HCT116 (cell line): ENCODE measurements at regions not wholly inside any gene's neighbourhood (a gene's known extent, or its start where the extent isn't known, plus 50 kb on each side); places are given as distances from the start of the nearest gene placed in this dataset.

Experiments
- ATAC-seq: fragments of 200-7000 bp; cut with Tn5 transposase; 2 replicates; pipeline ENCODE4 v1.9.1; 2020; ENCODE audit warnings: mild to moderate bottlenecking, moderate library complexity
- BruUV-seq: library from RNA; stranded (reverse); fragments of 400-500 nt; replicated peaks from 2 replicates; lab custom pipeline; 2021; lab: Mats Ljungman, UMichigan
- CTCF ChIA-PET: fragments of 300-600 bp; sonication (Branson Sonifier 250); formaldehyde crosslinking; loops from one replicate; lab custom pipeline; 2021; ENCODE audit warnings: antibody characterized with exemption; lab: Charles Lee
- POLR2A ChIA-PET: fragments of 300-600, 350-600 bp; sonication (Branson Sonifier 250); formaldehyde crosslinking; loops from one replicate; lab custom pipeline; 2021; ENCODE audit warnings: antibody characterized with exemption; lab: Charles Lee
- RAD21 ChIA-PET, 2 experiments: fragments of 300-600 bp; sonication (Branson Sonifier 250); formaldehyde crosslinking; loops; one replicate each; lab custom pipeline; 2023; ENCODE audit warnings: low total read pairs in 2 of 2; ENCODE audit not compliant: uncharacterized antibody in 2 of 2, unreplicated experiment in 2 of 2, low non-redundant PET in 1 of 2; lab: Charles Lee
- DNase-seq: peaks from one replicate; pipeline ENCODE4 v3.0.0-alpha.2; 2010; ENCODE audit warnings: low read depth, low spot score
- H2AFZ ChIP-seq: fragments of 200-600 bp; shearing (Covaris generic), sonication (generic); 2 replicates; pipeline ENCODE4 v1.6.1; 2017; ENCODE audit warnings: low read depth, mixed run types, mixed read lengths, antibody characterized with exemption, low read length; ENCODE audit not compliant: poor library complexity, severe bottlenecking
- H3K27ac ChIP-seq: 2 replicates; pipeline ENCODE4 v1.5.1; 2012; ENCODE audit warnings: low read depth, low read length
- H3K27me3 ChIP-seq: fragments of 200-600 bp; sonication (generic); 2 replicates; pipeline ENCODE4 v1.6.1; 2016; ENCODE audit warnings: mixed run types, low read length, mixed read lengths; ENCODE audit not compliant: insufficient read depth
- H3K36me3 ChIP-seq, 2 experiments: fragments of 200-500 bp in 1 of 2; fragments of 200-600 bp in 1 of 2; sonication (Bioruptor generic) in 1 of 2; sonication (generic) in 1 of 2; 2 replicates each; pipeline versions ENCODE4 v1.5.1 to v1.6.1; 2014 to 2016; ENCODE audit warnings: low read length in 2 of 2, inconsistent platforms in 1 of 2, mixed read lengths in 1 of 2, mixed run types in 1 of 2; ENCODE audit not compliant: insufficient read depth in 2 of 2, control insufficient read depth in 1 of 2
- H3K4me1 ChIP-seq, 2 experiments: fragments of 200-600 bp in 1 of 2; sonication (generic) in 1 of 2; 2 replicates each; pipeline versions ENCODE4 v1.5.1 to v1.6.1; 2012 to 2017; ENCODE audit warnings: low read length in 2 of 2, inconsistent platforms in 1 of 2, mild to moderate bottlenecking in 1 of 2, mixed read lengths in 1 of 2, mixed run types in 1 of 2, moderate library complexity in 1 of 2; ENCODE audit not compliant: insufficient read depth in 2 of 2, control insufficient read depth in 1 of 2
- H3K4me2 ChIP-seq: fragments of 200-600 bp; sonication (generic); 2 replicates; pipeline ENCODE4 v1.6.1; 2017; ENCODE audit warnings: mixed run types, low read length, mixed read lengths
- H3K4me3 ChIP-seq, 2 experiments: fragments of 200-600 bp in 1 of 2; sonication (generic) in 1 of 2; replicated peaks in 1 of 2; 2 replicates each; pipeline ENCODE4 v1.5.1; 2011 to 2016; ENCODE audit warnings: low read length in 2 of 2, control low read depth in 1 of 2, low read depth in 1 of 2, mild to moderate bottlenecking in 1 of 2, mixed read lengths in 1 of 2, mixed run types in 1 of 2
- H3K79me2 ChIP-seq: fragments of 200-600 bp; sonication (generic); 2 replicates; pipeline ENCODE4 v1.6.1; 2017; ENCODE audit warnings: mild to moderate bottlenecking, mixed run types, low read length, moderate library complexity, mixed read lengths; ENCODE audit not compliant: insufficient read depth
- H3K9ac ChIP-seq: fragments of 200-600 bp; sonication (generic); 2 replicates; pipeline ENCODE4 v1.6.1; 2016; ENCODE audit warnings: low read length, mixed read lengths
- H3K9me2 ChIP-seq: fragments of 200-600 bp; sonication (generic), shearing (Covaris generic); 2 replicates; pipeline ENCODE4 v1.6.1; 2017; ENCODE audit warnings: mixed run types, mild to moderate bottlenecking, moderate library complexity; ENCODE audit not compliant: insufficient read depth
- H3K9me3 ChIP-seq, 2 experiments: fragments of 200-500 bp in 1 of 2; fragments of 200-600 bp in 1 of 2; sonication (Bioruptor generic) in 1 of 2; sonication (generic) in 1 of 2; 2 replicates each; pipeline ENCODE4 v1.6.1; 2014 to 2017; ENCODE audit warnings: low read length in 2 of 2, mixed read lengths in 2 of 2, inconsistent platforms in 1 of 2, low read depth in 1 of 2, mild to moderate bottlenecking in 1 of 2, mixed run types in 1 of 2, moderate library complexity in 1 of 2; ENCODE audit not compliant: control insufficient read depth in 1 of 2, insufficient read depth in 1 of 2
- H4K20me1 ChIP-seq: fragments of 200-600 bp; sonication (generic), shearing (Covaris generic); 2 replicates; pipeline ENCODE4 v1.6.1; 2017; ENCODE audit warnings: mixed run types, mild to moderate bottlenecking, moderate library complexity; ENCODE audit not compliant: insufficient read depth
- ATF3 ChIP-seq: IDR thresholded peaks from 2 replicates; pipeline ENCODE4 v1.6.1; 2012
- CBX3 ChIP-seq: IDR thresholded peaks from 2 replicates; pipeline ENCODE4 v1.6.1; 2012; ENCODE audit warnings: low read depth
- CEBPB ChIP-seq: IDR thresholded peaks from 2 replicates; pipeline ENCODE4 v1.6.1; 2012; ENCODE audit warnings: low read depth
- EGR1 ChIP-seq: IDR thresholded peaks from 2 replicates; pipeline ENCODE4 v1.6.1; 2012; ENCODE audit warnings: low read depth
- EZH2 ChIP-seq: fragments of 200-600 bp; sonication (generic); IDR thresholded peaks from 2 replicates; pipeline ENCODE4 v1.6.1; 2017; ENCODE audit warnings: antibody characterized with exemption, mixed run types
- EZH2phosphoT487 ChIP-seq: fragments of 200-600 bp; IDR thresholded peaks from 2 replicates; pipeline ENCODE4 v1.6.1; 2018; ENCODE audit warnings: antibody characterized with exemption, borderline replicate concordance
- FOSL1 ChIP-seq: IDR thresholded peaks from 2 replicates; pipeline ENCODE4 v1.6.1; 2012; ENCODE audit warnings: low read depth
- JUND ChIP-seq: IDR thresholded peaks from 2 replicates; pipeline ENCODE4 v1.6.1; 2012
- MAX ChIP-seq: IDR thresholded peaks from 2 replicates; pipeline ENCODE4 v1.6.1; 2012
- RAD21 ChIP-seq: IDR thresholded peaks from 2 replicates; pipeline ENCODE4 v1.6.1; 2012; ENCODE audit warnings: low read depth, mild to moderate bottlenecking
- SIN3A ChIP-seq: IDR thresholded peaks from 2 replicates; pipeline ENCODE4 v1.6.1; 2012; ENCODE audit warnings: low read depth
- TCF7L2 ChIP-seq: IDR thresholded peaks from 2 replicates; pipeline ENCODE4 v1.7.0; 2011; ENCODE audit warnings: borderline replicate concordance, inconsistent platforms; ENCODE audit not compliant: insufficient read depth, insufficient read length; ENCODE audit errors: extremely low read depth
- YY1 ChIP-seq: IDR thresholded peaks from 2 replicates; pipeline ENCODE4 v1.6.1; 2011; ENCODE audit warnings: low read length, low read depth, moderate library complexity, mild to moderate bottlenecking; ENCODE audit not compliant: insufficient replicate concordance; ENCODE audit errors: extremely low read depth
- ZFX ChIP-seq: fragments of 450-650 bp; IDR thresholded peaks from 2 replicates; pipeline ENCODE4 v1.6.1; 2017
- ZNF274 ChIP-seq: fragments of 200-500 bp; sonication (Bioruptor generic); IDR thresholded peaks from 2 replicates; pipeline ENCODE4 v1.6.1; 2014; ENCODE audit warnings: mild to moderate bottlenecking, low read depth, low read length, inconsistent platforms
- intact Hi-C: fragments of 100-400 bp; cut with micrococcal nuclease; formaldehyde crosslinking; loops from 2 replicates; pipeline ENCODE4 v1.10.0; 2022
- TF ChIP-seq, protein P1 (sequence below), 3 experiments: fragments of 200-600 bp in 1 of 3; sonication (generic) in 1 of 3; IDR thresholded peaks in 2 of 3; conservative IDR thresholded peaks in 1 of 3; 2 replicates each; pipeline ENCODE4 v1.5.1; 2012 to 2017; ENCODE audit warnings: low read depth in 2 of 3, low read length in 2 of 3, antibody characterized with exemption in 1 of 3, borderline replicate concordance in 1 of 3, control low read depth in 1 of 3, mild to moderate bottlenecking in 1 of 3, mixed read lengths in 1 of 3, mixed run types in 1 of 3, moderate library complexity in 1 of 3; ENCODE audit not compliant: insufficient read depth in 1 of 3
- TF ChIP-seq, protein P2 (sequence below): IDR thresholded peaks from 2 replicates; pipeline ENCODE4 v1.6.1; 2012; ENCODE audit warnings: low read depth
- TF ChIP-seq, protein P3 (sequence below): IDR thresholded peaks from 2 replicates; pipeline ENCODE4 v1.6.1; 2011; ENCODE audit warnings: mild to moderate bottlenecking, low read length, moderate library complexity; ENCODE audit not compliant: insufficient replicate concordance; ENCODE audit errors: extremely low read depth

- no peak for ATAC-seq
- no TSS peak for BruUV-seq
- H3K79me2 ChIP-seq: no peaks in the 10 kb centered on the region
- no peak for DNase-seq
- no peaks in the 10 kb centered on the region for H3K9me2 ChIP-seq
- no peak overlapping the region for H2AFZ ChIP-seq
- CTCF ChIA-PET: no interaction called here
- no peak overlapping the region for H3K27ac ChIP-seq
- H4K20me1 ChIP-seq: no peaks in the 10 kb centered on the region
- POLR2A ChIA-PET: no interaction called here
- intact Hi-C loops: no loop called here
- H3K9ac ChIP-seq: no peak overlapping the region
- no peak for TF ChIP-seq YY1
- no peak for TF ChIP-seq MAX
- no peak for TF ChIP-seq JUND
- TF ChIP-seq, protein P1, sequence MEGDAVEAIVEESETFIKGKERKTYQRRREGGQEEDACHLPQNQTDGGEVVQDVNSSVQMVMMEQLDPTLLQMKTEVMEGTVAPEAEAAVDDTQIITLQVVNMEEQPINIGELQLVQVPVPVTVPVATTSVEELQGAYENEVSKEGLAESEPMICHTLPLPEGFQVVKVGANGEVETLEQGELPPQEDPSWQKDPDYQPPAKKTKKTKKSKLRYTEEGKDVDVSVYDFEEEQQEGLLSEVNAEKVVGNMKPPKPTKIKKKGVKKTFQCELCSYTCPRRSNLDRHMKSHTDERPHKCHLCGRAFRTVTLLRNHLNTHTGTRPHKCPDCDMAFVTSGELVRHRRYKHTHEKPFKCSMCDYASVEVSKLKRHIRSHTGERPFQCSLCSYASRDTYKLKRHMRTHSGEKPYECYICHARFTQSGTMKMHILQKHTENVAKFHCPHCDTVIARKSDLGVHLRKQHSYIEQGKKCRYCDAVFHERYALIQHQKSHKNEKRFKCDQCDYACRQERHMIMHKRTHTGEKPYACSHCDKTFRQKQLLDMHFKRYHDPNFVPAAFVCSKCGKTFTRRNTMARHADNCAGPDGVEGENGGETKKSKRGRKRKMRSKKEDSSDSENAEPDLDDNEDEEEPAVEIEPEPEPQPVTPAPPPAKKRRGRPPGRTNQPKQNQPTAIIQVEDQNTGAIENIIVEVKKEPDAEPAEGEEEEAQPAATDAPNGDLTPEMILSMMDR (IDR thresholded peaks at IDR 0.05 in 2 of 3, conservative IDR thresholded peaks at IDR 0.05 in 1 of 3; ENCODE audit: borderline replicate concordance in 1 of 3, insufficient read depth in 1 of 3, low read depth in 2 of 3, low read length in 2 of 3): no peak
- TF ChIP-seq SIN3A: no peak
- no peak for TF ChIP-seq CEBPB
- no peak for TF ChIP-seq RAD21
- TF ChIP-seq CBX3: no peak
- no peak for TF ChIP-seq FOSL1
- TF ChIP-seq ATF3: no peak
- TF ChIP-seq TCF7L2: no peak
- no peak for TF ChIP-seq EGR1
- TF ChIP-seq, protein P2, sequence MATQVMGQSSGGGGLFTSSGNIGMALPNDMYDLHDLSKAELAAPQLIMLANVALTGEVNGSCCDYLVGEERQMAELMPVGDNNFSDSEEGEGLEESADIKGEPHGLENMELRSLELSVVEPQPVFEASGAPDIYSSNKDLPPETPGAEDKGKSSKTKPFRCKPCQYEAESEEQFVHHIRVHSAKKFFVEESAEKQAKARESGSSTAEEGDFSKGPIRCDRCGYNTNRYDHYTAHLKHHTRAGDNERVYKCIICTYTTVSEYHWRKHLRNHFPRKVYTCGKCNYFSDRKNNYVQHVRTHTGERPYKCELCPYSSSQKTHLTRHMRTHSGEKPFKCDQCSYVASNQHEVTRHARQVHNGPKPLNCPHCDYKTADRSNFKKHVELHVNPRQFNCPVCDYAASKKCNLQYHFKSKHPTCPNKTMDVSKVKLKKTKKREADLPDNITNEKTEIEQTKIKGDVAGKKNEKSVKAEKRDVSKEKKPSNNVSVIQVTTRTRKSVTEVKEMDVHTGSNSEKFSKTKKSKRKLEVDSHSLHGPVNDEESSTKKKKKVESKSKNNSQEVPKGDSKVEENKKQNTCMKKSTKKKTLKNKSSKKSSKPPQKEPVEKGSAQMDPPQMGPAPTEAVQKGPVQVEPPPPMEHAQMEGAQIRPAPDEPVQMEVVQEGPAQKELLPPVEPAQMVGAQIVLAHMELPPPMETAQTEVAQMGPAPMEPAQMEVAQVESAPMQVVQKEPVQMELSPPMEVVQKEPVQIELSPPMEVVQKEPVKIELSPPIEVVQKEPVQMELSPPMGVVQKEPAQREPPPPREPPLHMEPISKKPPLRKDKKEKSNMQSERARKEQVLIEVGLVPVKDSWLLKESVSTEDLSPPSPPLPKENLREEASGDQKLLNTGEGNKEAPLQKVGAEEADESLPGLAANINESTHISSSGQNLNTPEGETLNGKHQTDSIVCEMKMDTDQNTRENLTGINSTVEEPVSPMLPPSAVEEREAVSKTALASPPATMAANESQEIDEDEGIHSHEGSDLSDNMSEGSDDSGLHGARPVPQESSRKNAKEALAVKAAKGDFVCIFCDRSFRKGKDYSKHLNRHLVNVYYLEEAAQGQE: no peak
- TF ChIP-seq EZH2: no peak
- TF ChIP-seq, protein P3, sequence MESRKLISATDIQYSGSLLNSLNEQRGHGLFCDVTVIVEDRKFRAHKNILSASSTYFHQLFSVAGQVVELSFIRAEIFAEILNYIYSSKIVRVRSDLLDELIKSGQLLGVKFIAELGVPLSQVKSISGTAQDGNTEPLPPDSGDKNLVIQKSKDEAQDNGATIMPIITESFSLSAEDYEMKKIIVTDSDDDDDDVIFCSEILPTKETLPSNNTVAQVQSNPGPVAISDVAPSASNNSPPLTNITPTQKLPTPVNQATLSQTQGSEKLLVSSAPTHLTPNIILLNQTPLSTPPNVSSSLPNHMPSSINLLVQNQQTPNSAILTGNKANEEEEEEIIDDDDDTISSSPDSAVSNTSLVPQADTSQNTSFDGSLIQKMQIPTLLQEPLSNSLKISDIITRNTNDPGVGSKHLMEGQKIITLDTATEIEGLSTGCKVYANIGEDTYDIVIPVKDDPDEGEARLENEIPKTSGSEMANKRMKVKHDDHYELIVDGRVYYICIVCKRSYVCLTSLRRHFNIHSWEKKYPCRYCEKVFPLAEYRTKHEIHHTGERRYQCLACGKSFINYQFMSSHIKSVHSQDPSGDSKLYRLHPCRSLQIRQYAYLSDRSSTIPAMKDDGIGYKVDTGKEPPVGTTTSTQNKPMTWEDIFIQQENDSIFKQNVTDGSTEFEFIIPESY: no peak
- TF ChIP-seq ZNF274: no peak
- no peak for TF ChIP-seq ZFX
- no peak for TF ChIP-seq EZH2phosphoT487
- H3K4me2 ChIP-seq: no peak overlapping the region
- peaks cover 15% of the 10 kb centered on the region; the same call in 1 of the 2 replicates for H3K27me3 ChIP-seq
- no peaks in the 10 kb centered on the region for H3K9me3 ChIP-seq
- H3K36me3 ChIP-seq: no peaks in the 10 kb centered on the region
- RAD21 ChIA-PET: no interaction called here
- H3K4me3 ChIP-seq: no peak overlapping the region
- no peaks in the 10 kb centered on the region for H3K4me1 ChIP-seq
Observed at GRCh38 chr3:124277144-124277890, 285.4 kb upstream of the ROPN1 start.
